ENCODE measurements at regions not wholly inside any gene's neighbourhood (a gene's known extent, or its start where the extent isn't known, plus 50 kb on each side); places are given as distances from the start of the nearest gene placed in this dataset.
A peak's percentile ranks its signal among the peaks of the same experiment; 100 is the strongest.
"Not testable (repeated sequence)": the region's sequence is repeated elsewhere in the genome, so short reads cannot be mapped to it uniquely, and the experiment has no call there.

DNA sequence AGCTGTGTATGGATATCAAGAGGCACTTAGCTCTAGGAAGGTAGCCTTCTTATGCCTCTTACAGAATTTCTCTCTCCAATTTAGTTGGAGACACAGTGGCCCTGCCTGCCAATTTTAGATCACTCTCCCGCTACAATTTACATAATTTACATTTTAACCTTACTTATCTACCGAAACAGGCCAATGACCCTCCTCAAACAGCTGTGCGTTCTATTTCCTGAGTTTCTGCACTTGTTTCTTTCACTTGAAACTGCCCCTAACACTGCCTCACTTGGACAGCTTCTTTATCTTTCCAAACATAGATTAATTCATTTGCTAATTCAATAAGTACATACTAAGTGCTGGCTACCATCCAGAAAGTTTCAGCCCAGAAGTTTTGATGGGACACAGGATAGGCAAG is 52.9 kb upstream of the HDDC2 start:
- DNase-seq = no peak

DNA sequence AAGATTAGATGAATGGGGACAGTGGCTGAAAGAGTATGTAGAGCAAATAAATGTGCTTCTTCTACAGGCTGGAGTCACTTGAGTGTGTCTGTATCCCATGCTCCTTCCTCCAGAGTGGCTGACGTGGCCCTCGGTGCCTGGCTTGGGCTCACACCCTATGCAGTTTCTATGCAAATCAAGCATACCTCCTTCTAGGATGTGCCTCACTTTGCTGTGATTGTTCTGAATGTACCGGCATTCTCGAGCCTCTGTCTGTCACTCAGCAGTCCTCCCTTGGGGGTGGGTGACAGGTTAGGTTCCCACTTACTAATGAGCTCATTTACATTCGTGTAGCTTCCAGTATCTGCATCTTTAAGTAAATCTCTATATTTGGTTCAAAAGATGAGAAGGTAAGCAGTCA is 55.1 kb upstream of the HDDC2 start:
- DNase-seq = no peak

- no peak for DNase-seq
Measured at GRCh38 chr6:125357515-125358256, 55.9 kb upstream of the HDDC2 start.

DNA sequence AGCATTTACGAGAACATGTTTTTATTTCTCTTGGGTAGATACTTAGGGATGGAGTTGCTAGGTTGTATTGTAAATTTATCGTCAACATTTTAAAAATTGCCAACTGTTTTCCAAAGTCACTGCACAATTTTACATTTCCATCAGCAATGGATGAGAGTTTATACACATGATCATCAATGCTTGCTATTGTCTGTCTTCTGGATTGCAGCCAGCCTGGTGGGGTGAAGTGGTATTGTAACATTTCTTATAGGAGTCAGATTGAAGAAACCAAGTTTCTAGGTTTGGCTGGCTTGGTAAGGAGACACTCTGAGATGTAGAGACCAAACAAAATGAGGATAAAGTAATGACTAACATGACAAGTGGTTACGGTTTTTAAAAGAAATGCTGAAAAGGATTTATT is 57.1 kb upstream of the HDDC2 start:
- DNase-seq = no peak

DNA sequence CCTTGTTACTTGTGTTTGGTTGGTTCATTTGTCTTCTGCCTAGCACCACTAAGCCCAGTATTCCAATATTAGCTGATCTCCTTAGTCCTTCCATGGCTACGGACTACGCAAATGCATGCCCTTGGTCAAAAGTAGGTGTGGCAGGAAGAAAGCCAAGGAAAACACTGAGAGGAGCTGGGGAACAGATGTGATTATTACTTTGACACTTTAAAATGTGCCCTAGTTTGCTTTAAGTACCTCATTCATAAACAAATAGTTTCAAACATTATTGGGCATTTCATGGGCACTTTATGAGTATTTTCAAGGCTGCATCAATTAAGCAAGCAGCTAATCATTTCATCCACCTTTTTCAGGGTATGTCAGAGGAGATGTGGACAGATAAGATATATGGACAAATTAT is 60.1 kb upstream of the HDDC2 start:
- no peak for DNase-seq

DNA sequence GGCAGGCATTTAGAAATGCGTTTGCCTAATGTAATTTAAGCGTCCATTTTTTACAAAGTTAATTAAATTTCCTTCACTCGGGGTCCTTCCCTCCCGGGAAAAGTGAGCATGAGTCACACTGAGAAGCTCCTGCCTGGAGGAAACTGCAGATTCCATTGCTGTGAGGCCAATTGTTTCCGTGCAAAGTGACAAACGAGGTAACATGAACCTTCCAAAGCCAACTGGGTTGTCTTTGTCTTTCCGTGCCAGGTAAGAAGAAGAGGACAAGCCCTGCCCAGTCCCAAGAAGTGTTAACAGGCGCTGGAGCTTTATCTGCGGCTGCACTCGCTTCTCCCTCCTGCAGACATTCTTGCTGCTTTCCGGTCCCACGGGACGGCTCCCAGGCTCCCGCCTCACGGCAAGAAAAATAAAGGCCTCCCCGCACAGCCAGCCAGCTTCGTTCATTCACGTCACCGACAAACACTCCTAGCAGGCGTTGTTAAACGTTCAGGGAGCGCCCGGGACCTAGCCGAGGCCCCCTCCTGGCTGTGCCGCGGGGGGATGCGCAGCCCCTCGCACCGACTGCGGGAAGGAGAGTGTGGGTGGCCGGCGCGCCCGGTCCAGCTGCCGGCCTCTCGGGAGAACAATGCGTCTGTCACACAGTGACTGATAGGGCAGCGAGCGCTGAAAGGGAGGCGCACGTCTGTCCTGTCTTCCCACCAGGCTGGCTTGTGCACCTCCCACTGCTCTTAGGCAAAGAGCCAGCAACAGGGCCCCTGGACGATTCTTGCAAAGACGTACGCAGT is 61.5 kb upstream of the HDDC2 start:
- peak; percentile 39 for DNase-seq

GRCh38 chr6:125363824-125364165 is 62.0 kb upstream of the HDDC2 start:
- DNase-seq = no peak

- DNase-seq = no peak
Measured at GRCh38 chr6:125365230-125365629, 63.5 kb upstream of the HDDC2 start.

- no peak for DNase-seq
Measured at GRCh38 chr6:125367036-125367782, 65.4 kb upstream of the HDDC2 start.

DNA sequence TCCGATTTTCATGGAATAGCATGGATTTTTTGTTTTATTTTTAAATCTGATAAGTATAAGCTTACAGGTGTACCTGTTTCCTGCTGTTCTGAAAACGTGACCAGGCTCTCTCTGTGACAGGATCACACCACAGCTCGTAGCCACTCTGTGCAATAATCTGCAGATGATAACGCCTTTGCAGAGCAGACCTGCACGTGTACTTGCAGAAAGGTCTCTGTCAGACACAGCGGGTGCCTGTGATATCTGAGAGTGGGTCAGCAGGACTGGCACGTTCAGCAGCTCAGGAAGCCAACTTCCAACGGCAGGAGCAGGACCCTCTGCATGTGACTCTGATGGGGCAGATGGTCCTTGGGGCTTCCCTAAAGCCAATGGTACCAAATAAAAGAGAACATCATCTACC is 68.6 kb upstream of the HDDC2 start:
- DNase-seq = no peak

DNA sequence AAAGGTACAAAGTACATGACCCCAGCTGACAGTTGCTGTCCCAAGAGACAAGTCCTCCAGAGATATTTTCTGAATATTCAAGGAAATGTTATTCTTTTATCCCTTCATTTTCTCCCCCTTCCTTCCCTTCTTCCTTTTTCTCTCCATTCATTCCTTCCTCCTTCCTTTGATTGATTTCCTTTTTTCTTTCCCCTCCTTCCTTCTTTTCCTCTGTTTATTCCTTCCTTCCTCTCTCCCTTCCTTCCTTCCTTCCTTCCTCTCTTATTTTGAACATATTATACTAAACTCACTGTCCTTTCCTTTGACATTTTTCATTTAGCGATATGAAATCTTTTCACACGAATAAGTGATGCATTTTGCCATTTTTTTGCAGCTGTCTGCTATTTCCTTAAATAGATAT is 73.2 kb upstream of the HDDC2 start:
- no peak for DNase-seq

DNA sequence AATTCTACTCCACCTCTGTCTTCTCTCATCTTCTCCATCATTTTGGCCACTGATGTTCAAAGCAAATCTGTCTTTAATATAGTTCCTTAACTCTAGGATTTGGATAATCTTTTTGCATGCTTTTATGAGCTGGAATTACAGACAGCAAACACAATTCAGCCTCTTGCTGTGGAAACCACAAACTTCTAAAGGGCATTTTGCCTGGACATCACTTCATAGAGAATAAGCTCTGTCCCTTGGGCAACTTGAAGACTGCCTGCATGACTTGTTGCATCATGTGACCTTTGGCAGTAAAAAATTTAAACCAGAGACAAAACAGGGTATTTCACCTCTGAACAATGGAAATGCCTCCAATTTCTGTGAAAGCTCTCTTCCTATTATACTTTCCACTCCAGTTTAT is 74.1 kb upstream of the HDDC2 start:
- DNase-seq = no peak

DNA sequence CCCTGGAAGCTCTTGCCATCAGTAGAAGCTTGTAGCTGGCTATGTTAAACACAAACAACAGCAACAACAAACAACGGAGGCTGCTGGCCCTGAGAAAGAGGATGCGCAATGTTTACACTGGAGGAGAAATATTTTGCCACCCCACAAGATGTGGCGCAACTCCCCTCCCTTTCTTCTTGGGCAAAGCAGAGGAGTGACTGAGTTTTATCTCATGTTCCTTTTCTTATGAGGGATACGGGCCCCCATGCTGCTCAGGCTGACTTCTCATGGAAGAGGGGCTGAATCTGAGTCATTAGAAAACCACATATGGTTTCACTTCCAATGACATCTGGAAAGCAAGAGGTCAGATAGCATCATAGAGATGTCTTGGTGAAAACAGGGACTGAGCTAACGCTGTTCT is 75.9 kb upstream of the HDDC2 start:
- DNase-seq = no peak

DNA sequence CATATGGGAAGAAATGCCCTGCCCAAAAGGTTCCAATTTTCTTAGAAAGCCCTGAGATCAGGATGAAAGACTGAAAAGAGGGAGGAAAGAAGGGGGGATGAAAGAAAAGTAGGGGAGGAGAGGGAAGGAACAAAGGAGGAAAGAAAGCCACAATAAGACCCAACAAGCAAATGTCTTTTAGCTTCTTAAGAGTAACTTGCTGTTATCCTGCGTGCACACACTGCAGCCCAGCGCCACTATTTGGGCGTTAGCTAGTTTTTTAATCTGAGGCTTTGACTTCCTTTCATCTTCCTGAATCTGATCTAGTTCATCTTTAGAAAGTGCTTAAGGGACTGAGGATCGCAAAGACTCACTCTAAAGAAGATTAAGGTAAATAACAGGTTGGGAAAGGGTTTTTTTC is 77.4 kb upstream of the HDDC2 start:
- no peak for DNase-seq

- DNase-seq = no peak
Measured at GRCh38 chr6:125380474-125380873, 78.7 kb upstream of the HDDC2 start.

DNA sequence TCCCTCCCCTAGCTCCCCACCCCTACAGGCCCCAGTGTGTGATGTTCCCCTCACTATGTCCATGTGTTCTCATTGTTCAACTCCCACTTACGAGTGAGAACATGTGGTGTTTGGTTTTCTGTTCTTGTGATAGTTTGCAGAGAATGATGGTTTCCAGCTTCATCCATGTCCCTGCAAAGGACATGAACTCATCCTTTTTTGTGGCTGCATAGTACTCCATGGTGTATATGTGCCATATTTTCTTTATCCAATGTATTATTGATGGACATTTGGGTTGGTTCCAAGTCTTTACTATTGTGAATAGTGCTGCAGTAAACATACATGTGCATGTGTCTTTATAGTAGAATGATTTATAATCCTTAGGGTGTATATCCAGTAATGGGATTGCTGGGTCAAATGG is 84.6 kb upstream of the HDDC2 start:
- DNase-seq = not testable (repeated sequence)

GRCh38 chr6:125392682-125393081 is 90.9 kb upstream of the HDDC2 start:
- no peak for DNase-seq

- DNase-seq = no peak
Measured at GRCh38 chr6:125393449-125393858, 91.7 kb upstream of the HDDC2 start.

- DNase-seq = no peak
Measured at GRCh38 chr6:125406741-125407140, 105.0 kb upstream of the HDDC2 start.

GRCh38 chr6:125414507-125414906 is 112.7 kb upstream of the HDDC2 start:
- DNase-seq = no peak

DNA sequence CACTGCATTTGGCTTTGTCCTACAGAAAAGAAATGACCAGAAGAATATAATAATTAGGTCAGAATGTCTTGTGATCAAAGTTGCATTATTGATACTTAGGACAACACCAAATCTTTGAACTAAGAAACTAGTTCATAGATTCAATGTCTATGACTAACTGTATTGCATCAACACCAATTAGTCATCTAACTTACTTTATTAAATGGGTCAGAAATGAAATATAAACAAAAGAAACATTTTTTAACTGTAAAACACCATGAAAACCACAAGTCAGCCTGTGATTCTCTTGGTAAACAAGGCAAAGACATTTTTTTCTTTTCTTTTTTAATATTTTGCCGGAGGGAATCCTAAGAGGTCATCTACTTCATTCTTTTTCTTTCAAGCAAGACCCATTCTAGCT is 114.1 kb upstream of the HDDC2 start:
- no peak for DNase-seq

DNA sequence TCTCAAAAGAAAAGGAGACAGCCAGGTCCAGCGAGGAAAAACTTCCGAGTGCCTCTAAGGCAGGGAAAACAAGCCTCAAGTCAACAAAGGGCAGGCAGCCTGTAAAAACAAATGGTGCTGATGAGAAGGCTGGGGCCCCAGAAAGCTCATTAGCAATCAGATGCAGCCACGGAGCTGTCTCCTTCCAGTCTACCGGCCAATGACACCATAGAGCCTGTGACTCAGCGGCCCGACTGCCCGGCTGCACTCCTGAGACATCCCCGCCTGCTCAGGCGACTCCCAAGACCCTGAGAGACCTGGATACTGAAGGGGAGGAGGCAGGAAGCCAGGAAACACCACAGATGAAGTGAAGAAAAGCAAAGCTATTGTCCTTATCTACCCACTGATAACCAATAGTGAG is 120.1 kb upstream of the HDDC2 start:
- DNase-seq = no peak

DNA sequence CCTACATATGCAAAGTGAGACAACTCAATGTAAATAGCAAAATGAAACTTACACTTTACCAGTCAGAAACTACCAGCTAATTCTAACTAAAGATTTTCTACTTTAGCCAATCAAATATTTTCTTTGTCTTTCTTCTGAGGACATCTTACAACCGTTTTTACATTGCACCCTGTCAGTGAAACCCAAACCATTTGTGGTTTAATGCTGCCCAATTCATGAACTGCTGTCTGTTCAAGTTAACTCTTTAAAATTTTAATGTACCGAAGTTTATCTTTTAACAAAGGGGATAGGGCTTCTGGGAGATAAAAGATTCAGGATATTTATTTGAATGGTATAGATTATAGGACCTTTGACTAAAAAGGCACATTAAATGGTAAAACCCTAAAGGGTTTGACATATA is 121.3 kb upstream of the HDDC2 start:
- no peak for DNase-seq

DNA sequence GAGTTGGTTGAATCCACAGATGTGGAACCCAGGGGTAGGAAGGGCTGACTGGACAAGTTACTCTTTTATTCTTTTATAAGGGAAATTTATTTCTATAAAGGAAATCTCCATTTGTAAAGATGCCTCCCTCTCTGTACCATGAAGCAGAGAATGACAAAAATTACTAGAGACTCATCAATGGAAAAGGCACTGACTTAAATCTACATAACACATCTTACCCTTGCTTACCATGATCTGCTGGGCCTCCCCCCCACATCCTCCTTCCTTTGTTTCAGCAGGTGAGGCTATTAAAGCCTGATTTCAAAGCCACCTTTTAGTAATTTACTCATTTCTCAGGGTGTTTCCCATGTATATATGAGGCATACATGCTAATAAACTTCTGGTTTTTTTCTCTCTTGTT is 130.2 kb upstream of the HDDC2 start:
- no peak for DNase-seq

All from DMS153 (cell line).